SH-SY5Y (cell line): ENCODE measurements at regions not wholly inside any gene's neighbourhood (a gene's known extent, or its start where the extent isn't known, plus 50 kb on each side); places are given as distances from the start of the nearest gene placed in this dataset.

Experiments
- GATA2 ChIP-seq: IDR thresholded peaks from 2 replicates; pipeline ENCODE4 v1.6.1; 2011; ENCODE audit warnings: mild to moderate bottlenecking, low read depth, low read length
- GATA3 ChIP-seq: IDR thresholded peaks from 2 replicates; pipeline ENCODE4 v1.6.1; 2011; ENCODE audit warnings: low read depth, mild to moderate bottlenecking, low read length, moderate library complexity

DNA sequence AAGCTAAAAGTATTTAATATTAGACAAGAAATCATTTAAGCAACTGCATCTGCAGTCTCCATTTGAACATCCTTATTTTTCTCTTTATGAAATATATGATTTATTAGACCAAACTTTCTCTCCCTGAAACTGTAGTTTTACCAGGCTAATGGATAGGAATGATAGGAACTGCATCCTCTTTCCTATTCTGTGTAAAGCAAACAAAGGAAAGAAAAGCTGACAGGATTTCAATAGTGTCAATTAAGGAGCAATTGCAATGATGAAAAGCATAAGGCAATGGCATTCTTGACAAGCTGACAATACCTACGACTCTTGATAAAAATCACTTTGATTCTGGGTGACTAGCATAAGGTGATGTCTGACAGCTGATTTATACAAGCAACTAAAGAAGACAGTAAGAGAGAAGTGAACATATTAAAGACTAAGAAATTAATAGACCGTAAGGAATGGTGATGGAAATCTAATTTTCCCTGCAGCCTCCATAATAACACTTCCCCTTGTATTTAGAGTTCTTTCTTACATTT, 502.5 kb downstream of the TECRL start:
- no peak for TF ChIP-seq GATA3
- no peak for TF ChIP-seq GATA2
